Ishikawa (cell line): ENCODE measurements at regions not wholly inside any gene's neighbourhood (a gene's known extent, or its start where the extent isn't known, plus 50 kb on each side); places are given as distances from the start of the nearest gene placed in this dataset.

Experiments used
- CEBPB ChIP-seq: IDR thresholded peaks from 2 replicates; pipeline ENCODE4 v1.6.1; 2012
- CREB1 ChIP-seq: IDR thresholded peaks from 2 replicates; pipeline ENCODE4 v1.6.1; 2012; ENCODE audit warnings: low read depth
- EGR1 ChIP-seq: IDR thresholded peaks from 2 replicates; pipeline ENCODE4 v1.6.1; 2012
- EP300 ChIP-seq: IDR thresholded peaks from 2 replicates; pipeline ENCODE4 v1.6.1; 2012; ENCODE audit warnings: borderline replicate concordance
- FOXM1 ChIP-seq: IDR thresholded peaks from 2 replicates; pipeline ENCODE4 v1.6.1; 2012; ENCODE audit warnings: low read depth, borderline replicate concordance
- NFIC ChIP-seq: IDR thresholded peaks from 2 replicates; pipeline ENCODE4 v1.6.1; 2012
- RAD21 ChIP-seq: IDR thresholded peaks from 2 replicates; pipeline ENCODE4 v1.6.1; 2012; ENCODE audit warnings: low read depth
- TAF1 ChIP-seq: IDR thresholded peaks from 2 replicates; pipeline ENCODE4 v1.6.1; 2012; ENCODE audit warnings: low read depth, mild to moderate bottlenecking
- TCF12 ChIP-seq: IDR thresholded peaks from 2 replicates; pipeline ENCODE4 v1.6.1; 2012; ENCODE audit warnings: low read depth
- TEAD4 ChIP-seq: IDR thresholded peaks from 2 replicates; pipeline ENCODE4 v1.6.1; 2012
- YY1 ChIP-seq: IDR thresholded peaks from 2 replicates; pipeline ENCODE4 v1.6.1; 2012; ENCODE audit warnings: low read depth
- ZBTB7A ChIP-seq: IDR thresholded peaks from 2 replicates; pipeline ENCODE4 v1.6.1; 2012; ENCODE audit warnings: low read depth
- TF ChIP-seq, protein P1 (sequence below): IDR thresholded peaks from 2 replicates; pipeline ENCODE4 v1.6.1; 2012; ENCODE audit warnings: low read depth, mild to moderate bottlenecking
- TF ChIP-seq, protein P2 (sequence below): IDR thresholded peaks from 2 replicates; pipeline ENCODE4 v1.6.1; 2012
- TF ChIP-seq, protein P3 (sequence below): IDR thresholded peaks from 2 replicates; pipeline ENCODE4 v1.6.1; 2012

GRCh38 chr13:60936281-60936680 lies 479.4 kb downstream of the PCDH20 start:
- no peak for TF ChIP-seq ZBTB7A
- TF ChIP-seq, protein P1, sequence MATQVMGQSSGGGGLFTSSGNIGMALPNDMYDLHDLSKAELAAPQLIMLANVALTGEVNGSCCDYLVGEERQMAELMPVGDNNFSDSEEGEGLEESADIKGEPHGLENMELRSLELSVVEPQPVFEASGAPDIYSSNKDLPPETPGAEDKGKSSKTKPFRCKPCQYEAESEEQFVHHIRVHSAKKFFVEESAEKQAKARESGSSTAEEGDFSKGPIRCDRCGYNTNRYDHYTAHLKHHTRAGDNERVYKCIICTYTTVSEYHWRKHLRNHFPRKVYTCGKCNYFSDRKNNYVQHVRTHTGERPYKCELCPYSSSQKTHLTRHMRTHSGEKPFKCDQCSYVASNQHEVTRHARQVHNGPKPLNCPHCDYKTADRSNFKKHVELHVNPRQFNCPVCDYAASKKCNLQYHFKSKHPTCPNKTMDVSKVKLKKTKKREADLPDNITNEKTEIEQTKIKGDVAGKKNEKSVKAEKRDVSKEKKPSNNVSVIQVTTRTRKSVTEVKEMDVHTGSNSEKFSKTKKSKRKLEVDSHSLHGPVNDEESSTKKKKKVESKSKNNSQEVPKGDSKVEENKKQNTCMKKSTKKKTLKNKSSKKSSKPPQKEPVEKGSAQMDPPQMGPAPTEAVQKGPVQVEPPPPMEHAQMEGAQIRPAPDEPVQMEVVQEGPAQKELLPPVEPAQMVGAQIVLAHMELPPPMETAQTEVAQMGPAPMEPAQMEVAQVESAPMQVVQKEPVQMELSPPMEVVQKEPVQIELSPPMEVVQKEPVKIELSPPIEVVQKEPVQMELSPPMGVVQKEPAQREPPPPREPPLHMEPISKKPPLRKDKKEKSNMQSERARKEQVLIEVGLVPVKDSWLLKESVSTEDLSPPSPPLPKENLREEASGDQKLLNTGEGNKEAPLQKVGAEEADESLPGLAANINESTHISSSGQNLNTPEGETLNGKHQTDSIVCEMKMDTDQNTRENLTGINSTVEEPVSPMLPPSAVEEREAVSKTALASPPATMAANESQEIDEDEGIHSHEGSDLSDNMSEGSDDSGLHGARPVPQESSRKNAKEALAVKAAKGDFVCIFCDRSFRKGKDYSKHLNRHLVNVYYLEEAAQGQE = no peak
- TF ChIP-seq YY1 = no peak
- no peak for TF ChIP-seq CREB1
- TF ChIP-seq EP300 = no peak
- TF ChIP-seq, protein P2, sequence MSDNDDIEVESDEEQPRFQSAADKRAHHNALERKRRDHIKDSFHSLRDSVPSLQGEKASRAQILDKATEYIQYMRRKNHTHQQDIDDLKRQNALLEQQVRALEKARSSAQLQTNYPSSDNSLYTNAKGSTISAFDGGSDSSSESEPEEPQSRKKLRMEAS = no peak
- no peak for TF ChIP-seq TEAD4
- TF ChIP-seq TCF12 = no peak
- TF ChIP-seq NFIC = no peak
- TF ChIP-seq TAF1 = no peak

DNA sequence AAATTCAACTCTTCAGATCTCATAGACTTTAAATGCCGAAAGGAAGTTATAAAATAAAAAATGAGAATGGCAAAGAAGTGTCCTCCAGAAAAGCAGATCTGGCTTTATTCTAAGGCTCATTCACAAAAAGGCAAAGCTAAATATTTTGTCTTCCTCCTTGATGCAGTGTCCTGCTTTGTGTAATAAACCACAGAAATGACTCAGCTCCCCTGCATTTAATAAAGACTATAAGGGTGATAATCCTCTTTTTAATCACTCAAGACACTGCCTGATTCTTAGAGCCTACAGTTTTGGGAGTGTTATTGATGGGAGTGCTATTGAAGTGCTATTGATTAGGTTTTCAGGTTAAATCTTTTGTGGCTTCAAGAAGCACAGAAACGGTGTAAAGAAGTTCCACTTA lies 482.0 kb downstream of the PCDH20 start:
- TF ChIP-seq TCF12 (no peak), ZBTB7A (no peak), TAF1 (no peak), RAD21 (no peak), FOXM1 (no peak), EP300 (no peak), NFIC (no peak), CREB1 (no peak), TEAD4 (no peak), YY1 (no peak), CEBPB (no peak), EGR1 (no peak)
- TF ChIP-seq, protein P1 = no peak
- TF ChIP-seq, protein P3, sequence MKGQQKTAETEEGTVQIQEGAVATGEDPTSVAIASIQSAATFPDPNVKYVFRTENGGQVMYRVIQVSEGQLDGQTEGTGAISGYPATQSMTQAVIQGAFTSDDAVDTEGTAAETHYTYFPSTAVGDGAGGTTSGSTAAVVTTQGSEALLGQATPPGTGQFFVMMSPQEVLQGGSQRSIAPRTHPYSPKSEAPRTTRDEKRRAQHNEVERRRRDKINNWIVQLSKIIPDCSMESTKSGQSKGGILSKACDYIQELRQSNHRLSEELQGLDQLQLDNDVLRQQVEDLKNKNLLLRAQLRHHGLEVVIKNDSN = no peak
- TF ChIP-seq, protein P2 = no peak

GRCh38 chr13:60931858-60932546 lies 483.6 kb downstream of the PCDH20 start:
- TF ChIP-seq TAF1 (no peak), ZBTB7A (no peak), TEAD4 (no peak), FOXM1 (no peak), CEBPB (no peak)
- TF ChIP-seq, protein P2 = no peak

- no peak for TF ChIP-seq CEBPB
- TF ChIP-seq, protein P3 = no peak
- no peak for TF ChIP-seq TEAD4
- TF ChIP-seq EGR1 = no peak
- TF ChIP-seq EP300 = no peak
- TF ChIP-seq RAD21 = no peak
- TF ChIP-seq NFIC = no peak
These were observed 490.0 kb downstream of the PCDH20 start for GRCh38 chr13:60925686-60926085.

- TF ChIP-seq, protein P1 = no peak
- TF ChIP-seq TCF12 = no peak
- TF ChIP-seq EGR1 = no peak
- no peak for TF ChIP-seq YY1
- no peak for TF ChIP-seq RAD21
- TF ChIP-seq, protein P3 = no peak
- no peak for TF ChIP-seq CREB1
- TF ChIP-seq NFIC = no peak
- TF ChIP-seq TEAD4 = no peak
- no peak for TF ChIP-seq EP300
- no peak for TF ChIP-seq TAF1
- no peak for TF ChIP-seq FOXM1
- TF ChIP-seq CEBPB = no peak
- TF ChIP-seq, protein P2 = no peak
- no peak for TF ChIP-seq ZBTB7A
These were observed 490.8 kb downstream of the PCDH20 start for GRCh38 chr13:60924856-60925255.
